ENCODE measurements at regions not wholly inside any gene's neighbourhood (a gene's known extent, or its start where the extent isn't known, plus 50 kb on each side); places are given as distances from the start of the nearest gene placed in this dataset.
"Not testable (repeated sequence)": the region's sequence is repeated elsewhere in the genome, so short reads cannot be mapped to it uniquely, and the experiment has no call there.

GRCh38 chr1:224825525-224826000, 103.9 kb upstream of the DNAH14 start:
- TF ChIP-seq, protein P1, sequence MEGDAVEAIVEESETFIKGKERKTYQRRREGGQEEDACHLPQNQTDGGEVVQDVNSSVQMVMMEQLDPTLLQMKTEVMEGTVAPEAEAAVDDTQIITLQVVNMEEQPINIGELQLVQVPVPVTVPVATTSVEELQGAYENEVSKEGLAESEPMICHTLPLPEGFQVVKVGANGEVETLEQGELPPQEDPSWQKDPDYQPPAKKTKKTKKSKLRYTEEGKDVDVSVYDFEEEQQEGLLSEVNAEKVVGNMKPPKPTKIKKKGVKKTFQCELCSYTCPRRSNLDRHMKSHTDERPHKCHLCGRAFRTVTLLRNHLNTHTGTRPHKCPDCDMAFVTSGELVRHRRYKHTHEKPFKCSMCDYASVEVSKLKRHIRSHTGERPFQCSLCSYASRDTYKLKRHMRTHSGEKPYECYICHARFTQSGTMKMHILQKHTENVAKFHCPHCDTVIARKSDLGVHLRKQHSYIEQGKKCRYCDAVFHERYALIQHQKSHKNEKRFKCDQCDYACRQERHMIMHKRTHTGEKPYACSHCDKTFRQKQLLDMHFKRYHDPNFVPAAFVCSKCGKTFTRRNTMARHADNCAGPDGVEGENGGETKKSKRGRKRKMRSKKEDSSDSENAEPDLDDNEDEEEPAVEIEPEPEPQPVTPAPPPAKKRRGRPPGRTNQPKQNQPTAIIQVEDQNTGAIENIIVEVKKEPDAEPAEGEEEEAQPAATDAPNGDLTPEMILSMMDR (IDR thresholded peaks at IDR 0.05) = no peak
- TF ChIP-seq EZH2phosphoT487 (IDR thresholded peaks at IDR 0.05) (no peak), EZH2 (IDR thresholded peaks at IDR 0.05) (no peak)
- DNase-seq (ENCODE audit: low spot score) = no peak
- H3K36me3 ChIP-seq = no peaks in the 10 kb centered on the region
- Mint-ChIP-seq H3K27me3 (ENCODE audit: insufficient read depth, low read depth) (peaks cover 2% of the 10 kb centered on the region), H3K36me3 (no peaks in the 10 kb centered on the region), H3K4me3 (no peak overlapping the region), H3K4me1 (no peaks in the 10 kb centered on the region), H3K9me3 (peaks cover 14% of the 10 kb centered on the region), H3K27ac (no peak overlapping the region)
- H3K4me1 ChIP-seq = no peaks in the 10 kb centered on the region
- H3K4me2 ChIP-seq = no peak overlapping the region
- no peak overlapping the region for H2AFZ ChIP-seq (replicated peaks)
- H3F3A ChIP-seq (ENCODE audit: low read depth) = no peaks in the 10 kb centered on the region
- H3K9me3 ChIP-seq (ENCODE audit: low read depth) = no peaks in the 10 kb centered on the region
- H3K79me2 ChIP-seq (ENCODE audit: low read depth) = no peaks in the 10 kb centered on the region
- no peaks in the 10 kb centered on the region for H3K27me3 ChIP-seq
- no peak overlapping the region for H3K27ac ChIP-seq
- no peaks in the 10 kb centered on the region for H4K20me1 ChIP-seq (ENCODE audit: low read depth)
- no peak overlapping the region for H3K9ac ChIP-seq
- H3K4me3 ChIP-seq = no peak overlapping the region

DNA sequence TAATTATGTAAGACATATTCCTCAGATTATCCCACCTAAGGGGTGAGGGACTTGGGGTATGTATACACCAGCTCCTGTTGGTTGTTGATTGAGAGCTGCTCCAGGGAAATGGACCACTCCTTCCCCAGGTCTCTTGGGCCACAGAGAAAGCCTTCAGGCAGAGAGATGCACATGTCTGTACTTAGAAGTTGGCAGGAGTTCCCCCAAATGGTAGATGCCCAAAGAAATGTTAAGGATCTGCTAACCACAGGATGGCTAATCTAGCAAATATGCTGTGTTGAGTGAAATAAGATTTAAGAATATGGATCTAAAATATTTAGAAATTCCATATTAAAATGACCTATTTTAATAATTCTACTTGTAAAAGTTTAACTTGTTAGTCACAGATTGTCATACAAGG, 100.8 kb upstream of the DNAH14 start:
- Histone ChIP-seq H3K27me3 (no peaks in the 10 kb centered on the region), H2AFZ (replicated peaks) (no peak overlapping the region), H3K9ac (no peak overlapping the region), H3K9me3 (ENCODE audit: low read depth) (no peaks in the 10 kb centered on the region), H3K4me3 (no peak overlapping the region), H3K27ac (no peak overlapping the region), H3K4me2 (no peak overlapping the region), H4K20me1 (ENCODE audit: low read depth) (no peaks in the 10 kb centered on the region), H3K4me1 (no peaks in the 10 kb centered on the region), H3K79me2 (ENCODE audit: low read depth) (no peaks in the 10 kb centered on the region), H3K36me3 (no peaks in the 10 kb centered on the region), H3F3A (ENCODE audit: low read depth) (no peaks in the 10 kb centered on the region)
- DNase-seq (ENCODE audit: low spot score) = no peak
- Mint-ChIP-seq H3K9me3 (peaks cover 11% of the 10 kb centered on the region), H3K4me1 (no peaks in the 10 kb centered on the region), H3K4me3 (no peak overlapping the region), H3K27me3 (ENCODE audit: insufficient read depth, low read depth) (peaks cover 2% of the 10 kb centered on the region), H3K36me3 (no peaks in the 10 kb centered on the region), H3K27ac (no peak overlapping the region)
- TF ChIP-seq, protein P1 (IDR thresholded peaks at IDR 0.05) = no peak
- TF ChIP-seq EZH2phosphoT487 (IDR thresholded peaks at IDR 0.05) = no peak
- no peak for TF ChIP-seq EZH2 (IDR thresholded peaks at IDR 0.05)

DNA sequence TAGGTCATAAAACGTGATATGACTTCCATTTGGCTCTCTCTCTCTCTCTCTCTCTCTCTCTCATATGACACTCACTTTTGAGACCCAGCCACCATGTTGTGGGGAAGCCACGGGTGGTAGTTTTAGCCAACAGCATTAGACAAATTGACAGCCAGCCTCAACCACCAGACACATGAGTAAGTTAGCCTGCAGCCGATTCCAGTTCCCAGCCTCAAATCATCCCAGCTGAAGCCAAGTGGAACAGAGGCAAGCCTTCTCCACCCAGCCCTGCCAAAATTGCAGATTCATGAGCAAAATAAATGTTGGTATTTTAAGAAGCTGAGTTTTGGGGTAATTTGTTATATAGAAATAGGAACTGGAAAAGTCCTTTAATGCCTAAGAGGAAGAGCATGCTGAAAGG, 98.0 kb upstream of the DNAH14 start:
- Histone ChIP-seq H3K36me3 (no peaks in the 10 kb centered on the region), H3K4me3 (no peak overlapping the region), H3K27me3 (no peaks in the 10 kb centered on the region), H2AFZ (replicated peaks) (no peak overlapping the region), H4K20me1 (ENCODE audit: low read depth) (no peaks in the 10 kb centered on the region), H3K4me1 (no peaks in the 10 kb centered on the region), H3K9ac (no peak overlapping the region), H3K9me3 (ENCODE audit: low read depth) (no peaks in the 10 kb centered on the region), H3F3A (ENCODE audit: low read depth) (no peaks in the 10 kb centered on the region), H3K4me2 (no peak overlapping the region), H3K79me2 (ENCODE audit: low read depth) (no peaks in the 10 kb centered on the region), H3K27ac (no peak overlapping the region)
- Mint-ChIP-seq H3K27me3 (ENCODE audit: insufficient read depth, low read depth) (peaks cover 2% of the 10 kb centered on the region), H3K4me3 (no peak overlapping the region), H3K36me3 (no peaks in the 10 kb centered on the region), H3K27ac (no peak overlapping the region), H3K4me1 (no peaks in the 10 kb centered on the region), H3K9me3 (peaks cover 7% of the 10 kb centered on the region)
- no peak for DNase-seq (ENCODE audit: low spot score)
- TF ChIP-seq EZH2 (IDR thresholded peaks at IDR 0.05) (no peak), EZH2phosphoT487 (IDR thresholded peaks at IDR 0.05) (no peak)
- TF ChIP-seq, protein P1 (IDR thresholded peaks at IDR 0.05) = no peak

GRCh38 chr1:224839648-224840300, 89.7 kb upstream of the DNAH14 start:
- H3K4me3 Mint-ChIP-seq; H3K9me3 ChIP-seq (ENCODE audit: low read depth); H3K4me1 Mint-ChIP-seq; H3K9me3 Mint-ChIP-seq; H3K27me3 ChIP-seq; H3K79me2 ChIP-seq (ENCODE audit: low read depth); DNase-seq (ENCODE audit: low spot score); H3K4me2 ChIP-seq; H4K20me1 ChIP-seq (ENCODE audit: low read depth); H3K36me3 ChIP-seq; H3K27ac ChIP-seq; H3K4me1 ChIP-seq; H3K27ac Mint-ChIP-seq; H3K36me3 Mint-ChIP-seq; H3K4me3 ChIP-seq; H3K27me3 Mint-ChIP-seq (ENCODE audit: insufficient read depth, low read depth); H3F3A ChIP-seq (ENCODE audit: low read depth); H2AFZ ChIP-seq (replicated peaks); H3K9ac ChIP-seq: not testable (repeated sequence)

- H3K36me3 ChIP-seq; H3K36me3 Mint-ChIP-seq; H3K9ac ChIP-seq; H3K4me2 ChIP-seq; H3K27ac Mint-ChIP-seq; H3K27me3 ChIP-seq; H3K79me2 ChIP-seq (ENCODE audit: low read depth); H3K27me3 Mint-ChIP-seq (ENCODE audit: insufficient read depth, low read depth); H3K4me1 Mint-ChIP-seq; H2AFZ ChIP-seq (replicated peaks); H3K4me3 Mint-ChIP-seq; H3K4me3 ChIP-seq; H3K4me1 ChIP-seq; H3K9me3 Mint-ChIP-seq; H4K20me1 ChIP-seq (ENCODE audit: low read depth); H3K9me3 ChIP-seq (ENCODE audit: low read depth); DNase-seq (ENCODE audit: low spot score); H3K27ac ChIP-seq; H3F3A ChIP-seq (ENCODE audit: low read depth): not testable (repeated sequence)
Measured at GRCh38 chr1:224841803-224842202, 87.7 kb upstream of the DNAH14 start.

Data from neural progenitor cell (in vitro differentiated cells).